Neural cell (in vitro differentiated cells): ENCODE measurements at regions not wholly inside any gene's neighbourhood (a gene's known extent, or its start where the extent isn't known, plus 50 kb on each side); places are given as distances from the start of the nearest gene placed in this dataset.

ENCODE experiments used
- EZH2 ChIP-seq: fragments of 200-600, 300-800 bp; shearing (Covaris generic), sonication (generic); IDR thresholded peaks from 2 replicates; pipeline ENCODE4 v1.6.1; 2014; ENCODE audit warnings: antibody characterized with exemption, low read length, borderline replicate concordance, mild to moderate bottlenecking; ENCODE audit not compliant: insufficient read depth, poor library complexity, severe bottlenecking
- MXI1 ChIP-seq: fragments of 450-650 bp; conservative IDR thresholded peaks from 2 replicates; pipeline ENCODE4 v1.6.1; 2014; ENCODE audit warnings: antibody characterized with exemption, mild to moderate bottlenecking; ENCODE audit not compliant: poor library complexity, severe bottlenecking
- POLR2AphosphoS5 ChIP-seq: IDR thresholded peaks from 2 replicates; pipeline ENCODE4 v1.6.1; 2012
- RAD21 ChIP-seq: fragments of 450-650 bp; conservative IDR thresholded peaks from 2 replicates; pipeline ENCODE4 v1.6.1; 2014; ENCODE audit warnings: antibody characterized with exemption, mild to moderate bottlenecking, moderate library complexity
- TF ChIP-seq, protein P1 (sequence below): fragments of 450-650 bp; IDR thresholded peaks from 2 replicates; pipeline ENCODE4 v1.5.1; 2014; ENCODE audit warnings: antibody characterized with exemption, mild to moderate bottlenecking, moderate library complexity; ENCODE audit not compliant: poor library complexity, severe bottlenecking

DNA sequence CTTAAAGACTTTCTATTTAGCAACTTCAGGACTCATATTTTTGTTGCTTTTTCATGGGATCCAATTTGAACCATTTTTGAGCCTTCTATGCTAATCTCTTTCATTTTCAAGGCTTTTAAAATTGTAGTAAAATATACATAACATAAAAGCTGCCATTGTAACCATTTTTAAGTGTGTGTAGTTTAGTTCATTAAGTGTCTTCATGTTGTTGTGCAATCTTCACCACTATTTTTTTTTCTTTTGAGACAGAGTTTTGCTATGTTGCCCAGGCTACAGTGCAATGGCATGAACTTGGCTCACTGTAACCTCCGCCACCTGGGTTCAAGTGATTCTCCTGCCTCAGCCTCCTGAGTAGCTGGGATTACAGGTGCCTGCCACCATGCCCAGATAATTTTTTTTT lies 451.6 kb downstream of the TMEM114 start:
- TF ChIP-seq, protein P1, sequence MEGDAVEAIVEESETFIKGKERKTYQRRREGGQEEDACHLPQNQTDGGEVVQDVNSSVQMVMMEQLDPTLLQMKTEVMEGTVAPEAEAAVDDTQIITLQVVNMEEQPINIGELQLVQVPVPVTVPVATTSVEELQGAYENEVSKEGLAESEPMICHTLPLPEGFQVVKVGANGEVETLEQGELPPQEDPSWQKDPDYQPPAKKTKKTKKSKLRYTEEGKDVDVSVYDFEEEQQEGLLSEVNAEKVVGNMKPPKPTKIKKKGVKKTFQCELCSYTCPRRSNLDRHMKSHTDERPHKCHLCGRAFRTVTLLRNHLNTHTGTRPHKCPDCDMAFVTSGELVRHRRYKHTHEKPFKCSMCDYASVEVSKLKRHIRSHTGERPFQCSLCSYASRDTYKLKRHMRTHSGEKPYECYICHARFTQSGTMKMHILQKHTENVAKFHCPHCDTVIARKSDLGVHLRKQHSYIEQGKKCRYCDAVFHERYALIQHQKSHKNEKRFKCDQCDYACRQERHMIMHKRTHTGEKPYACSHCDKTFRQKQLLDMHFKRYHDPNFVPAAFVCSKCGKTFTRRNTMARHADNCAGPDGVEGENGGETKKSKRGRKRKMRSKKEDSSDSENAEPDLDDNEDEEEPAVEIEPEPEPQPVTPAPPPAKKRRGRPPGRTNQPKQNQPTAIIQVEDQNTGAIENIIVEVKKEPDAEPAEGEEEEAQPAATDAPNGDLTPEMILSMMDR: no peak
- TF ChIP-seq EZH2 (no peak), MXI1 (no peak), RAD21 (no peak), POLR2AphosphoS5 (no peak)
